ENCODE measurements at regions not wholly inside any gene's neighbourhood (a gene's known extent, or its start where the extent isn't known, plus 50 kb on each side); places are given as distances from the start of the nearest gene placed in this dataset.

- no peak for ATAC-seq
These were observed 550.3 kb downstream of the FSCB start for GRCh38 chr14:43956741-43957140.

GRCh38 chr14:43949400-43949799, 557.7 kb downstream of the FSCB start:
- ATAC-seq: no peak

GRCh38 chr14:43939836-43940235, 567.2 kb downstream of the FSCB start:
- no peak for ATAC-seq

DNA sequence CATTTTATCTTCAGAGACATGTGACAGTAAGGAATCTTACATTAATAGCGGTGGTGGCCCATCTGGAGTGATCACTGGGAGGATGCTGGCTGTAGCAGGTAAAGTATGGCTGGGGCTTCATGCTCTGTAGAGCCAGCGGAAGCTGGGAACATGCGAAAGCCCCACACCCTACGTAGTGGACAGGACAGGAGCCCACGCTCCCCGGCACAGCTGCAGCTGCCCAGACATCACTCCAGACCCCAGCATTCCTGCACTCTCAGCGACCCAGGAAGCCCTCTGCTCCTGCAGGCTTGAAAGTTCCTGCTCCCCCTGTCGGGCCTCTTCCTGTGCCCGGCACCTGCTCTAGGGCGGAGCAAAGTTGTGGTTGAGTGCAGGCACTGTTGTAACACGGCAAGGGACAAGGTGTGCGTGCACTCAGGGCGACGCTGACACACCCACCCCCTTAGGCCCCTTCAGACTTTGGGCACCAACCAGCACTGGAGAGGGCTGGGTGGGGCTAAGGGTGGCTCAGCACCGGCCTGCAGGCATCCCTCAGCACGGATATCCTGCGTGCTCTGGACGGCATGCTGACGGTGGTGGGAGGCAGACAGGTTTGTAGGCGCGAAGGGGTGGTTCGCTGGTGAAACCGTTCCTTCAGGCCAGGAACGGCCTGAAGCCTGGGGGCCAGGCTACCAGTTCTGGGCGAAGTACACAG, 568.3 kb downstream of the FSCB start:
- no peak for ATAC-seq

- ATAC-seq: no peak
These were observed 570.1 kb downstream of the FSCB start for GRCh38 chr14:43937001-43937400.

DNA sequence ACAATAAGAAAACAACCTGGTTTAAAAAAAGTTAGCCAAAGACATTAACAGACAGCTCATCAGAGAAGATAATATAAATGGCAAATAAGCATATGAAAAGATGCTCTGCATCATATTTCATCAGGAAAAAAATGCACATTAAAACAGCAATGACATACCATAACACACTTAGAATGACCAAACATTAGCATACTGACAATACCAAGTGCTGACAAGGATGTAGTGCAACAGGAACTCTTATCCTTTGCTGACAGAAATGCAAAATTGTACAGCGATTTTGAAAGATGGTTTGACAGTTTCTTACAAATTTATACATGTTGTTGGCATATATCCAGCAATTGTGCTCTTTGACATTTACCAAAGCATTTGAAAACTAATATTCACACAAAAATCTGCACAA, 573.0 kb downstream of the FSCB start:
- ATAC-seq: no peak

- ATAC-seq: no peak
These were observed 592.9 kb downstream of the FSCB start for GRCh38 chr14:43914041-43914693.

- no peak for ATAC-seq
These were observed 603.9 kb downstream of the FSCB start for GRCh38 chr14:43903209-43903608.

DNA sequence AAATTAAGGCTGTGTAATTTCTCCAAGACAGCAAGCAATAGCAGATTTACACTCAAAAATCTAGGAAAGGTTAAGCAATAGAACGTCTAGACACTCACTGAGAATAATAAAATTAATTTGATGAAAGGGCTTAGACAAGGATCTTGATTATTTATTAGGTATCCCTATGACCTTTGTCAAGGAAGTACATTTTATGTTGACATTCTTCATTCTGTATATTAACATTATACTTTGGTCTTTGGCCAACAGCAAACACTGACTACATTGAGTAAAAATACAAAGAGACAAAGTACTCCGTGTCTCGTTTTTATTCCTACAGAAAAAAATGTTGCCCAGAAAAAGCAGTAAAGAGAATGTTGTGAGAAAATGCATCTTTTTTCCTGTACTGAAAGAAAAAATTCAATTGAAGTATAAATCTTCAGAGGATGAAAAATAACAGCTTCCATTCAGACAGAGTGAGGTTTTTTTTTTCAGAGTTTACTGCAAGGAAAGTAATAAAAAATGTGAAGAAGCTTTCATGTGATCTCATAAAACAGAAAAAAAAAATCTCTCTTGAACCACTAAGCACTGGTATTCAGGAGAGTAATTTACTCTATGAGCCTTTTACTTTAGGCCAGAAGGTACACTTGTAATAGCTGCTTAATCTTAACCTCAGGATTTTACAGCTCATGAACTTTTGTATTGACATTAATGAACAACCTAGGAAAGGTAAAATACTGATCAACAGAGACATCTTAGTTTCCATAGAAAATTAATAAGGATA, 605.0 kb downstream of the FSCB start:
- ATAC-seq: no peak

- ATAC-seq: no peak
These were observed 606.9 kb downstream of the FSCB start for GRCh38 chr14:43900173-43900655.

- ATAC-seq: no peak
These were observed 608.4 kb downstream of the FSCB start for GRCh38 chr14:43898687-43899086.

DNA sequence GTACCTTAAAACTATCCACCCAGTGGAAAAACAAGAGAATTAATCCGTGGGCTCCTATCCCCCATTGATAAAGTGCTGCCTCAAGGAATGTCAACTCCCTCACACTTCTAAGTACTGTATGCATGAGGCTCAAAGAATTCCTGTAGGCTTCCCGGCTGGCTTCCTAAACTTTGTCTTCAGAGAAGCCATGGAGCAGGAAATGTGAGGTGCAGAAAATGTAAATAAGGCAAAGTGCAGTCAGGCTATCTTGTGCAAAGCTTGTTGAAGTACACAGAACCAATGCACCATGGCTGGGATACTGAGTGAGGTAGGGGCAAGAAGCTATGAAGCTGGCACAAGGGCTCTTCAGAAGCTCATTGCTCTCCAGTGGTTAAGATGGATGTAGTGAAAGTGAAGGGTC, 611.0 kb downstream of the FSCB start:
- no peak for ATAC-seq

- no peak for ATAC-seq
These were observed 612.5 kb downstream of the FSCB start for GRCh38 chr14:43894534-43894933.

DNA sequence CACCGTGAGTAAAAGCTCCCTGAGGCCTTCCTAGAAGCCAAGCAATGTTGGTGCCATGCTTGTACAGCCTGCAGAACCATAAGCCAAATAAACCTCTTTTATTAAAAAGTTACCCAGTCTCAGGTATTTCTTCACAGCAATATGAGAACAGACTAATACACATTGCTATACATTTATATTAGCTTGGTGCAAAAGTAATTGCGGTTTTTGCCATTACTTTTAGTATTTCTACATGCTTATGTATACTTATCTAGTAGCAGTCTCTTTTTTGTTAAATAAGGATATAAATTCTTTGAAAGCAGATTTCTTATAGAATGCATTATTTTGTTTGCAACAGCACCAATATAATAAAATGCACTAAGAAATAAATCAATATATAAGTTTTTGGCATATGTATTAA, 619.6 kb downstream of the FSCB start:
- no peak for ATAC-seq

- ATAC-seq: no peak
These were observed 629.6 kb downstream of the FSCB start for GRCh38 chr14:43877351-43877960.

DNA sequence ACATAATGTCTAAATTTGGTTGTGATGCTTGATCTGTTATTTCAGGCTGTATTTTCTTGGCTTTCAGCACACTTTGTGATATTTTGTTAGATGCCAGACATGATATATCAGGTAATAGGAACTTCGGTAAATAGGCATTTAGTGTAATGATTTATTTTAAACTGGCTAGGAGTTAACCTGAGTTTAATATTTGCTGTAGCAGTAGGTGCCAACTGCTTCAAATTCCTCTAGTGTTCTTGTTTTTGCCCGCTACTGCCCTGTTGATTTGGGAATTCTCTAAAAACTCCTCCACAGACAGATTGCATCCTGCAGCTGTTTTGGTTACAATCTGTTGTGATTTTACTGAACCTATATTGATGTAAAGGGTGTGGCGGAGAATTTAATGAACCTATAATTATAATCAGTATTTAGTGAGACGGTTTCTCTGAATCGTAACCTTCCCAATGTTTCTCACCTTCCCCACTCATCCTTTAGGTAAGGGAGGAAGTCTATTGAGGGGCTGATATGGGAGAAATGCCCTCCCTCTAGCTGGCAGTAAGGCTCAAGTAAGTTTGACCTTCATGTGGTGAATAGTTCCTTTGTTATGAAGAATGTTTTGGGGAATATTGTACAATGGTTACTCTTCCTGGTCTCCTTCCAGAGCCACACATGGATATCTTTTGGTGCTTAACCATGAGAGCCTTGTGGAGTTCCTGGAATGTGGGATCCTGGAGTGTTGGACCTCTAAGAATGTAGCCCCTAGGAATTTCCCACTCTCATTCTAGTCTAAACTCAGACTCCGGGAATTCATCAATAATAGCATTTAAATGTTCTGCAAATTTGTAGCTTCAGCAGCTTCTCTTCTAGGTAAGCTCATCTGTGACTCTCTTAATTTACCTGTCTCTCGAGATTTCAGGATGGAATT, 634.1 kb downstream of the FSCB start:
- no peak for ATAC-seq

GRCh38 chr14:43872222-43872621, 634.9 kb downstream of the FSCB start:
- ATAC-seq: no peak

- ATAC-seq: no peak
These were observed 648.1 kb downstream of the FSCB start for GRCh38 chr14:43858981-43859380.

- ATAC-seq: no peak
These were observed 651.5 kb downstream of the FSCB start for GRCh38 chr14:43855556-43855955.

DNA sequence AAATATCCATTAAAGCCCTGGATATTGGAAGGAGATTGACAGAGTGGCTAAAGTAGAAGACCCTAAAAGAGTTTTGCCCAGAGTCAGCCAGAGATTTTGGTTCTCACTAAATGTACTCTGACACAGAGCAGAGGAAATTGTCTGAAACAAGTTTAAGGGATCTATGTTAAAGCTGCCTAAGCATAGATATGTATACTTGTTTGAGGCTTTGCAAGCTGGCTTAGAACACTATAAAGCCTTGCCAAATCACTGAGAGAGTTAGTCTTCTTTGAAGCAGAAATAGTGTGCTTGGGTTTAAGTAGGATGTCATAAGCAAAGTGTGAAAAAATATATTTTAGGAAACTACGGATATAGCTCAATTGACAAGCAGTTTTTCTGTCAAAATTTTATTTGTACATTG, 653.5 kb downstream of the FSCB start:
- ATAC-seq: no peak

GRCh38 chr14:43803076-43803689, 703.9 kb downstream of the FSCB start:
- ATAC-seq: no peak

Data from activated CD4-positive, CD25-positive, alpha-beta regulatory T cell treated with anti-CD3 and anti-CD28 coated beads, Interleukin-2, amount 50 U/mL, for 24 hours (primary cell).